NCI-H1105 (cell line): ENCODE measurements at regions not wholly inside any gene's neighbourhood (a gene's known extent, or its start where the extent isn't known, plus 50 kb on each side); places are given as distances from the start of the nearest gene placed in this dataset.

Source experiments
- DNase-seq: peaks from one replicate; lab custom pipeline; 2025; lab: John Stamatoyannopoulos, UW

DNA sequence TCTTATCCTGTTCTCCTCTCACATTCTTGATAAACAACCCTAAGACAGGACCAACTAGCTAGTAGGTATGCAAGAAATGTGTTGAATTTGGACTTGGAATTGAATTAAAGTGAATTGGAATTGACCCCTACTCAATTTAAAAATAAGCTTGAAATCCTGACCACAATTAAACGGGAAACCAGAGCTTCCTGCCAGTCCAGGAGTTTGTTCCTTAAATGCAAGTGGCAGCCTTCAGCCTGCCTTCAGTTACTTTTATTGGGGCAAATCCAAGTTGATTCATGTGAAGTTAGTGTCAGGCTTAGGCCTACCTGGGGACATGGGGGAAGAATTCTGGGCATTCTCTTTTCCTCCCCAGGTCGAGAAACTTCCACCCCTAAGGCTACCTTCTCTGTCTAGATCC, 457.6 kb downstream of the BCL11A start:
- DNase-seq = no peak

DNA sequence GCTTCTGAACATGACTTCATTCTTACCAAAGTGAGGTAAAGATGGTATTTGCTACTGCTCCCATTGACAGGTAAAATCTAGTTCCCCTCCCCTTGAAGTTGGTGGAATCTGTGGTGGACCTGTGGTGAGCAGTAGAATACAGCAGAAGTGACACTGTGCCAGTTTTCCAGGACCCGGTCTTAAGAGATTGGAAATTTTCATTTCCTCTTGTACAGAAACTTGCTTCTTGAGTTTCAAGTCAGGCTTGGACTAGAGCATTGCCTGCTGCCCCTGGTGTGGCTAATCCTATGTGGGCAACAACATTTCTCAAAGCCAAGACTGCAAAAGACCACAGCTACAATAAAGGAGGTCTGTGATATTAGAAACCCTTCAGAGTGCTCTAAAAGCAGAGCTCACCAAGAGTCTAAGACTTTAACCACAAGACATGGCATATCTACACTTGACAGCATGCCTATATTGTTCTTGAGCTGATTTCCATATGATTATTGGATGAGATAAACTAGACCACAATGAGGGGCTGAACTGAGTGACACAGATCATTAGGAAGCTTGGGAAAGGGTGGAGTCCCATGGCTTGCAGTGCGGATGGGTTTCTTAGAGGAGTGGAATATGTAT, 458.1 kb downstream of the BCL11A start:
- DNase-seq = no peak

DNA sequence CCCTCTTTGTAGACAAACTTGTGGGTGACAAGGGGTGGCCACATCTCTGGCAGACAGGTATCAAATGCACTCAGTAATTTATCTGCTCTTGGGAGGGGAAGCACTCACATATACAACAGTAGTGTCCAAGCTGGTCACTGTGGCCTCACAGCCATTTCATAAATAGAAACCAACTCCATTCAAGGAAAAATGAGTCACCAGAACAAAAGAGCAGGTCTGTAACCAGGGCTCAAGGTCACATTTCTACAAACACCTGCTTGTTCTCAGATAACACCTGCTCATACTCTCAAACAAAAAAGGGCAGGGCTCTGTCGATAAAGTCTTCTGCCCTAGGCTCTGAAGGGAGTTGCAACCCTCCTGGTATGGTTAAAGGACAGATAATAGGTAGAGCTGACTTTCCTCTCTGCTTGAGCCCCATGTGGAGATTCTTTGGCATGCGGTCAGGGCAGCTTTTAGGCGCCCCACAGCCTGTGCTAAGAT, 459.0 kb downstream of the BCL11A start:
- no peak for DNase-seq

DNA sequence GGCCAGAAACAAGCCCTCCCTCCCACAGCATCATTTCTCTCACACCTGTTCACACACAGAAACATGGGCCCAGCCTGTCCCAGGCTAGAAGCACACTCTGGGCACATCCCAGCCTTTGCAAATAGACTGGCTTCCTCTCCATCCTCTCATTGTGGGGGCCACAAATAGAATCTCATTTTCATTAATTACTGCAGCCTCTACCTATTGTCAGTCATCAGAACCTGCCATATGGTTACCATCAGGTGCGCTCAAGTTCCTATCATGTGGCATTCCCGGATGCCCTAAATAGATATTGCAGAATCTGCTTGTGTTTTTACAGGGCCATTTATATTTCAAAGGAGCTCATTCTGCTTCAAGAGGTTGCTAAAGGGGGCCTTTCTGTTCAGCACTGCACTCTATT, 460.7 kb downstream of the BCL11A start:
- DNase-seq = no peak

DNA sequence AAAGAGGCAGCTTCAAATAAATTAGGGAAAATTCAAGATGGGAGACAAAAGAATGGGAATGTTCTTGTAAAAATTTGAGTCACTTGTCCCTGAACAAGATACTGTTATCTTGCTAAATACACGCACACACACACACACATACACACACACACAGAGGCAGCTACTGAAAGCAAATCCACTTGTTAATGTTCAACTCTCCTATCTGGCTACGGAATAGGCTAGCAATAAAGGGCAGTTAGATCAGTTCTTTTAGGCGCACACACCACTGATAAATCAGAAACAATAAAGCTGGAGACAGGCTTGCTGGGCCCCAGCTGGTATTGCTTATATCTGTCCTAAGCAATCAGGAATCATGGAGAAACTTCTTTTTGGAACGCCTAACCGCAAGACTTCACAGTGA, 461.6 kb downstream of the BCL11A start:
- DNase-seq = no peak

DNA sequence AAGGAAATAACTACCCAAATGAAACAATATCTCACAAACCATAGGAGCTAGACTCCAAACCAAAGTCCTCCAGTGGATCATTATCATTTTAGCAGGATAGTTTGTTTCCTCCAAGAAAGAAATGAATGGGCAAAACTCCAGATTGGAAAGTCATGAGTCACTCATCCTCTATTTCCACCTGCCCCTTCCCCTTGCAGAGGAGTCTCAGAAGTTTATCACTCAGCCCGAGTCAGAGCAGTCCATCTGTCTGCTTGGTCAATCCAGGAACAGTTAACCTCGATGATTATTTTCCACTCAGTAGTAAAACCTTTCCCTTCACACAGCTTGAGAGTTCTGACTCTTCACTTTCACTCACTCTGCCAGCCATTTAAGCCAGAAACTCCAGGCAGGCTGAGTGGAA, 462.2 kb downstream of the BCL11A start:
- no peak for DNase-seq

DNA sequence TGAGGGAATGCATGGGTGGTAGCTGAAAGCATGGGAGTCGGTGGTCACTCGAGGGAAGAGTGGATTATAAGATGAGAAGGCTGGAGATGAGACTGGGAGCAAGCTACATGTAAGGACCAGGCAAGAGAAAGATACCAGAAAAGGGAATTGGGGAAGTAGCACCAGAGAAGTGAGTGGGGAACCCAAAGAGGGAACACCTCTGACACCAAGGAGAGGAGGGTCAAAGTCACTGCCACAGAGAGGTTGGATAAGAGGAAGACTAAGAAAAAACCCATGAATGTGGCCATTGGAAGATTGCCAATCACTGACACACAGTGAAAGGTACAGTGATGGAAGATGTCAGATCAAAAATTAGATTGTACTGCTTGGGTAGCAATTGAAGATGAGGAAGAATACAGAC, 473.9 kb downstream of the BCL11A start:
- DNase-seq = no peak

DNA sequence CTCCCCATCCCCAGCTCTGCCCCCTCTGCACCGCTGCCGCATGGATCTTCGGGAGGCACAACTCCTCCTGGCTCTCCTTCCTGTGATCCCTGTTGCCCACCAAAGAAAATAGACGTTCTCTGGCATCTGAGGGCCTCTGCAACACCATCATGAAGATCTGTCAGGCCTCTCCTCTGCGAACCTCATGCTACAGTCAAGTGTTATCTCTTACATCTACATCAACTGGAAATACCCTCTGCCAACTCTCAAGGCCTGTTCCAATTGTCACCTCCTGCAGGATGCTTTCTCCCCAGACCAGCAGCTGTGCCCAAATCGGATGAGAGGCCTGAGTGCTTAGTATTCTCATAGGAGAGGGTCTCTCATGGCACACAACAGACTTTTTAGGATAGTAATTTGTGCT, 478.4 kb downstream of the BCL11A start:
- no peak for DNase-seq

DNA sequence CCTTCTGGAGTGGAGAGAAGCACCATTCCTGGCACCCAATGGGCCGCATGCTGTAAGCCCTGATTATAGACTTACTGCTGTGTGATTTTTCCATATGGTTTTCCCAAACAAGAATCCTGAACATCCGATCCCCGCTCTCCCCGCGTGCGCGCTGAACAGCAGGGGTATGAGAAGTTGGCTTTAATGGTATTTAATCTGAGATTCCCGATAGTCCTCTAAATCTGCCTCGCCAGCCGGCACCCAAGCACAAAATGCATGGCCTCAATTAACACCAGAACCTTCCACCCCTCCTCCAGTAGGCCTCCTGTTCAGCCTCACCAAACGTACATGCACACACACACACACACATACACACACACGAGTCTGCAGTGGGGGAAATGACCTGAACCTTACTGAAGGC, 480.3 kb downstream of the BCL11A start:
- no peak for DNase-seq

DNA sequence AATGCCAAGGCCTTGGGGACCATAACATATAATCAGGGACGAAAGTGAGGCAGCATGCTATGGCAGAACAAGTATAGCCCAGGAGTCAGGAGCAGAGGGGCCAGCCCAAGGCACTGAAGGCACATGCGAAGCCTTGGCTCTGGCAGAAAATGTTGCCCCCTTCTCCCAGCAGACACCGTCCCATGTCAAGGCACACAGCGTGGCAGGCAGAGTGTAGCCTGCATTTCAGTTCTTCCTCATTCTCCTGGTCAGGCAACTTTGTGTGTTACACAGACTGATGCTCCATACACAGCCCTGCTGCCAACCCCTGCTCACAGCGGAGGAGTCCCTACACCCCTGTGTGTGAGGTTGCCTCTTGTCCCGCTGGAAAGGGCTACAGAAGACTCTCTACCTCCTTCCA, 480.8 kb downstream of the BCL11A start:
- no peak for DNase-seq

DNA sequence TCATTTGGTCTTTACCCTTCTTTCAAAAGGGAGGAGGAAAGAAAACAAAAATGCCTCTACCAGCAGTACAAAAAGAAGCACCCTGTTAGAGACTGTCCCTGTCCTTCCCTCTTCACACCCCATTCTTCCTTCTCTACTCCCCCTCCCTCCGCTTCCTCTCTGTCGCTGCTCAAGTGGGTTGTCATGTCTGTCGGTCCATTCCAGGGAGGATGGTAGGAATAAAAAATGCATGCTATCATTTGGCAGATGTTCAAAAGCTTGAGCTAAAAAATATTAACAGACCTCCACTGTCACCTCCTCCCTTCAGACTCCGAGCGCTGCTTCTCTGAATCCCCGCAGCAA, 482.0 kb downstream of the BCL11A start:
- DNase-seq = no peak

DNA sequence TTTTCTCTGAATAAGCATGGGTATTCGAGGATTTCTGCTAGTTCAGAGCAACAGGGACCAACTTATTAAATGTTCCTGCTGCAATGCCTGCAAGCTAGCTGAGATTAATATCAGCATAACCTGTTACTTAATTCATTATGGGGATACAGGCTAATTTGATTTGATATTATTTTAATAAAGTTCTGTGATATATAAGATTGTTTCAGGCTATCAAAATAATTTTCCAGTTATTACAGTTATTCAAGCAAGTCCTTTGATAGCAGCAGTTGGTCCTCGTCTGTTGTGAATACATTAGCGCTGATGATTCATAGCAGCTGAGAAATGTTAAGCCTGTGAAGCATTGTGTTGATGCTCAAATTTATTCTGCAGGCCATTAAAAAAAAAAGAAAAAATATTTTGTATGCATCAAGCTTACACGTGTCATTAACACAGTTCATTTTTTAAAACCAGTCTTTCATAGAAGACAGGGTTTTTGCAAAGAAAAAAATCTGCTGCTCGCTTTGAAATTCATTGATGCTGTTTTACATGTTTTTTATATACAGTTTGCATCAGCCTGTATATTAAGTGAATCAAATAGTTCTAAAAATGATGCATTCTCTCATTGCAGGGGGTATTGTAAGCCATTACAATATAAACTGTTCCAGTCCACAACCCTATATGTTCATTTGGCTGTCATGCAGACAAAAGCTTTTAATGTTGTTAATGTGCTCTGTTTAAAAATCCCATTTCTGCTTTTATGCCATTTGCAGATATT, 482.5 kb downstream of the BCL11A start:
- DNase-seq = no peak

DNA sequence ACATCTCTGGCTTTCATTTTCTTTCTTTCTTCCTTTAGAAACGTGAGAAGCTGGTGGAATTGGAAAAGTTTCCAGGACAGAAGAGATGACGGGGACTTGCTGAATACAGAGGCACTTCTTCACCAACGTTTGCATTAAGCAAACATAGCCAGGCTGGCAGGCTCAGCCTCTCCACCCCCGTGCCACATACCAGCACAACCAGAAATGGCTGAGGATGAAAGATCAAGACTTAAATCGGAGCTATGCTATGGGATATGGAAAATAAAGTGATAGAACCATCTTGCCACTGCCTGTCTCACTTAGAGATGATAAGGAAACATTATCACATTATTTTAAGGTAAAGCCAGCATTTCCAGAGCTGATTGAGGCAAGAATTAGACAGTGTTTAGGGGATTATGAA, 483.3 kb downstream of the BCL11A start:
- DNase-seq = no peak

DNA sequence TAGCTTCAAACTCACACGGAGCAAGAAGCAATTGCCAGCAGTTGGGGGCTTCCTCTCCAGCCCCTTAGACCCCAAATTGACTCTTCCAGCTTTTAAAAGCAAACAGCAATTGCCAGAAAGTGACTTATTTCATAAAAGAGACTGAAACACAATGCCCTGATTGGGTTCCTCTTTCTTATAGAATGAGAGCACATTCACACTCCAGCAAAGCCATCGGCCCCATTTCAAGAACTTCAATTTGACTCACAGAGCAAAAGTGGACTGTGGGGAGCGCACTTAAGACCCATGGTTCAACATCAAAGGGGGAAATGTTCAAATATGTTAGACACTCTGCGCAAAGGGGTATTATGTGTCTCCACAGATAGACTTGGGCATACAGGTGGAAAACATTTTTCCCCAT, 484.7 kb downstream of the BCL11A start:
- DNase-seq = no peak

DNA sequence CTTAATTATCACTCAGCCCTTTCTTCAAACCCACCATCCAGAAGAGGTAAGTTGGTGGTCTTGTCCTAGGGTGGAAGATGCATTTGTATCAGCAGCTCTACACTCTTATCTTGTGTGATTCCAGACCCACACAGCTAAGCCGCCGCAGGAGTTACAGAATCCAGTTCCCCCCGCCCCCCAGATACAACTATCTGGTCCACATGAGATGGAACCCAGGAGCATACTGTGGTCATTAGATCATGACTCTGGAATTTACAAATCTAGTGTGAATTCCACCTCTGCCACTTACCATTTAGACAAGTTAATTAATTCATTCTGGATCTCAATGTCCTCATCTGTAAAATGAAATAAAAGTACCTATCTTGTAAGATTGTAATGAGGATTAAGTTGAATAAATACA, 486.4 kb downstream of the BCL11A start:
- no peak for DNase-seq

DNA sequence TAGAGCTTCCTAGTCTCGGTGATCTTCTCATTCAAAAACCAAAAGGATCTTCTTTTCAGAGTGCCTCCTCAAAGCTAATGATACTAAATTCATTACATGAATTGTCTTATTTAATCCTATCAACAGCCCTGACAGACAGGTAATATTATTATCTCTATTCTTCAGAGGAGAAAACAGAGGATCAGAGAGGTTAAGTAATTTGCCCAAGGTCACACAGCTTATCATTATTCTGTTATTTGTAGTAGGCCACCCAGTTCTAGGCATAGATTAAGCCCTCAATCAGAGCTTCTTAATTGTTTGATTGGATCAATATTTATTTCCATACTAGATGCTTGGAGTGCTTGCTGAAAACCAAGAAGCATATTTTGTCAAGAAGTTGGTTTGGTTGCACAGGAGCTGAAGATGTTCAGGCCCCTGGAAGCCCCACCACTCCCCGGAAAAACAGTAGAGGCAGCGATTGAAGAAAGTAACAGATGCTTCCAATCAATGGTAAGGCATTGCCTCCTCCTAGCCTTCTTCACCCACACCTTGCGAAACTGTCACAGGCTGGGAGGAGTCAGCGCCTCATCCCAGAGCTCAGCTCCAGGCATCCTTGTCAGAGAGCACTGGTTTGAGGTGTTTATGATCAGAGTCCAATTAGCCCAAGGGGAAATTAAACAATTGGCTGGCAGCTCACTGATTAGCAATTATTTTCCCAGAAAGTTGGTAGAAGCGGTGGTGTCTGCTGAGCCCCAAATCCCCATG, 487.2 kb downstream of the BCL11A start:
- DNase-seq = no peak

DNA sequence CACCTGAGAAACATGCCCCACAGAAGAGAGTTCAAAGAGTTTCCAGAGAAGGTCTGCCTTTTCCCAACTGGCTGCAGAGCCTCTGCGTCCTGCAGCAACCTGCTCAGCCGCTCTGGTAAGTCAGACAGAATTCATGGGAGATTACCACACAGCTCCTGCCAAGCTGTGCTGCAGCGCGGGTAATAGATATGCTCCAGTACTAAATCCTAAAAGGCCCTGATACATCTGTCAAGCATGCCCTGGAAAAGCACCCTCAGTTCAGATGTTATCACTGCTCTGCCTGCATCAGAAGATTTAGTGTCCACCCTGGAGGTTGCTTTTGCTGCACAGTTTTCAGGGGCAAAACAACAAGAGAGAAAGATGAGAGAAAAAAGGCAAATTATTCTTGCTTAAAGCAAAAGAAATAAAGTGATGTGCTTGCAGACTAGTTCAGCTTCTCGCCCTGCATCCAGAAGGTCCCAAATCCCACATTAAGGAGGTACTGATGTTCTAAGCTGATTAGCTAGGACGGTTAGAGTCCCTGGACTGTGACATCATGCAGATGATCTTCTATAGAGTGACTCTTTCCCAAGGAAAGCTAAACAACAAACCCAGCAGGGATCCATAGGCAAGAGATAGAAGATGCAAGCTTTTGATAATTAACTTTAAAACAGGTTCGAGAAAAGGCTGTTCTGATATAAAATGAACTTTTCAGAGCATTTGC, 488.6 kb downstream of the BCL11A start:
- DNase-seq = no peak

DNA sequence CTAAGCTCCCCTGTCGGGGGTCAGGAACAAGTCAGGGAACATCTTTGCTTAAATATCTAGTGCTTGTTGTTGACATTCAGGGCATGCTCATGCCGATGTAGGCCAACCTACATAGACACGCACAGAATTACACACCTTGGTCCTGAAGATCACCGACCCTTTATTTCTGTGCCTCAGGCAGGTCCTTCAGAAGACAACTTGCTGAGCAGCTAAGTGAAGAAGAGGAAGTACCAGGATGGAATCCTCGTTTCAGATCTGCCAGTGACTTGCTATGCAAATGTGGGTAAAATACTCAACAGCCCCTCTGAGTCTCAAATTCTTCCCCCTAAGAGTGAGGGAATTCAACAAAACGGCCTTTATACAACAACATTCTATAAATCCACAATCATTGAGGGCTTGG, 494.7 kb downstream of the BCL11A start:
- no peak for DNase-seq

DNA sequence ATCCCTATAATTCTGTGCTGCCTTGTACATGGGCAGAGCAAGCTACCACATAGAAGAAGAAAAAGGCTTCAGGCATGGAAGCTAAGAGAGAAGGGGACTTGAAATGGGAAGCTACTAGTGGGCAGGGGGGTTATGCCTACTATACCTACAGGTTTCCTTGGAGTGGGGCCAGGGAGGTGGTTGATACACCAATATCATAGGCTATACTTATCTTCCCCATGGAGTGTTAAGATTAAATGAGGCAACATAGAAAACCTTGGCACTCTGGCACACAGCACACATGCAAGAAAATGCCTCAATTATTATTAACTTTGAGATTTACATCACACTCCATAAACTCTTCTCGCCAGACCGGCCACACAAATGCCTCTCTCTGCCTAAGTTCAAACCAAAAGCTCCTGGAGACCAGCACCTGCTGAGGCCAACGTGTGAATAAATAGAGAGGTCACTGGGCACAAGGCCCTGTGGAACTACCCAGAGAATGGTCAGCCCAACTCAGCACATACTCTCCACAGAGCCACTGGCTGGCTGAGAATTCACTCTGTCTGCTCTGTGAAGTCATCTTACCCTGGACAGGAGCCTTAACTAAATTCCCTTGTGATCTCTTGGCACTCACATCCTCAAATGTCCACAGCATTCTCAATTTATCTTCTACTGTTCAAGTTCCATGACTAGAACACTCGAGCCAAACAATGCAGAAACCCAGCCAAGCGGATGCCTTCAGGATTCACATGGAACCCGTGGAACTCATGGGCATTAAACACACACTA, 498.7 kb downstream of the BCL11A start:
- DNase-seq = no peak

DNA sequence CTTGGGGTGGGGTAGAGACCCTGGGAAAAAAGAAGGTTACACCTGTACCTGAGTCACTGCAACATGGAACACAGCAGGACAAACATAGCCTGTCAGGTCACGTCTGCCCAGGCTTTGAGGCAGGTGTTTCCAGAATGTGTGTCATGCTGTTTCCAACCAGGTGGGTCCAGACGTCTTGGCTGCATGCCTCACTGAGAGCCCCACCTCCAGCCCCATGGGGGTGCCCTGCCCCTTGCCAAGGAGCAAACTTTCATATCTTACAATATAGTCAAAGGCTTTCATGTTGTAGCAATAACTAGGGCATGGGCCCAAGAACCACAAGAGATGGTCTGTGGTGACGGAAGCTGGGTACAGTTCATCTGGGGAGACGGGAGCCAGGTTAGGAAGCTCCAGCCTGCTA, 499.7 kb downstream of the BCL11A start:
- no peak for DNase-seq

DNA sequence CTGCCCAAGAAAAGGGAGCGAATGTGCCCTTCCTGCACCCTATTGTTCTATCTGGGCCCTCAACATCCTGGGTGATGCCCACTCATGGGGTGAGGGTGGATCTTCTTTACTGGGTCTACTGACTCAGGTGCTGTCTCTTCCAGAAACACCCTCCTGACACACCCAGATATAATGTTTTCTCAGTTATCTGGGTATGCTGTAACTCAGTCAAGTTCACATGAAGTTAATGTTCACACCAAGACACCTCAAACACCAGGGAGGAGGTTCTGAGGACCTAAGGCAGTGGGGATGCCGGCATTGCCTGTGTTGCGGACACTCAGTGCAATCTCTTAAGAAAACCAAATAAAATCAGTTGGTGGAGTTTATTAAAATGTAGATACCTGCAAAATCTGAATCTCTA, 500.9 kb downstream of the BCL11A start:
- no peak for DNase-seq

DNA sequence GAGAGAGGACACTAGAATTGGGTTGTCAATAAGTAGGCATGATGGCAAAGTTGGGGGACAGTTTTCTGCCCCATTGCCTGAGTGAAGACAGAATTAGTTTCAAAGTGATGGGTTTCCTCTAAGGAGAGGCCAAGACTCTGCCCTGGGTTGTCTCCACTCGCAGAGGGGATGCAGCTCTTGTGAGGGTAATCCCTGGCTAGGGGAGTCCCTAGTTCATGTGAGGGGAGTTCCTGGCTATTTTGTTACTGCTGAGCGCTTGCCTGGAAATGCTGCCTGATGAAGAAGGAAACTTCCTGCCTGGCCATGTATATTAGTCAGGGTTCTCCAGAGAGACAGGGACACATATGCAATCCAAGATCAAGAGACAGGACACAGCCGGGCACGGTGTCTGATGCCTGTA, 501.5 kb downstream of the BCL11A start:
- DNase-seq = no peak
